ENCODE measurements at regions not wholly inside any gene's neighbourhood (a gene's known extent, or its start where the extent isn't known, plus 50 kb on each side); places are given as distances from the start of the nearest gene placed in this dataset.

- TF ChIP-seq EZH2 (IDR thresholded peaks at IDR 0.05; ENCODE audit: borderline replicate concordance, insufficient read depth, low read length, poor library complexity, severe bottlenecking) (no peak), POLR2AphosphoS5 (IDR thresholded peaks at IDR 0.05) (no peak), CTCF (IDR thresholded peaks at IDR 0.05; ENCODE audit: poor library complexity, severe bottlenecking) (no peak), MXI1 (conservative IDR thresholded peaks at IDR 0.05; ENCODE audit: poor library complexity, severe bottlenecking) (no peak), TAF1 (IDR thresholded peaks at IDR 0.05; ENCODE audit: low read depth) (no peak), RAD21 (conservative IDR thresholded peaks at IDR 0.05) (no peak), SMC3 (conservative IDR thresholded peaks at IDR 0.05; ENCODE audit: poor library complexity) (no peak), REST (IDR thresholded peaks at IDR 0.05; ENCODE audit: borderline replicate concordance) (no peak), EP300 (conservative IDR thresholded peaks at IDR 0.05; ENCODE audit: poor library complexity, severe bottlenecking) (no peak)
These were observed 88.7 kb downstream of the TMEM168 start for GRCh38 chr7:112701456-112701855.
